ENCODE measurements at regions not wholly inside any gene's neighbourhood (a gene's known extent, or its start where the extent isn't known, plus 50 kb on each side); places are given as distances from the start of the nearest gene placed in this dataset.
A peak's percentile ranks its signal among the peaks of the same experiment; 100 is the strongest.

DNA sequence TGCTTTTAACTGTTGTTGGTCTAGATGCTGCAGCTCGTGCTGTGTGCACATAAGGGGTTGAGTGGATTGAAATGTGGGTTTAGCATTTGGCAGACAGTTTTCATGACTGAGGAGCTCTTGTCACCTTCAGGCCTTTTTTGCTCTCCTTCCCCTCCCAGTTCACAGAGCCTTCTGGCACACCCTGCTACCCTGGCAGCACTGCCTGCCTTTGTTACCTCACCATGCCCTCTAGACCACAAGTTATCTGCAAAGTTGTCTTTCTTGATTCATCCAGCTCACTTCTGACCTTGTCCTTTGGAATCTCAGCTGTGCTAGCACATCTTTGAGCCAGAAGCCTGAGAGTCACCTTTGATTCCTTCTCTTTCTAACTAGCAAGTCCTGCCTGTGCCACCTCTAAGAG, 348.9 kb upstream of the ZFP64 start:
- no peak for DNase-seq

- DNase-seq = no peak
Observed at GRCh38 chr20:52539891-52540290, 348.3 kb upstream of the ZFP64 start.

- DNase-seq = no peak
Observed at GRCh38 chr20:52536841-52537400, 345.3 kb upstream of the ZFP64 start.

GRCh38 chr20:52536040-52536439, 344.5 kb upstream of the ZFP64 start:
- no peak for DNase-seq

DNA sequence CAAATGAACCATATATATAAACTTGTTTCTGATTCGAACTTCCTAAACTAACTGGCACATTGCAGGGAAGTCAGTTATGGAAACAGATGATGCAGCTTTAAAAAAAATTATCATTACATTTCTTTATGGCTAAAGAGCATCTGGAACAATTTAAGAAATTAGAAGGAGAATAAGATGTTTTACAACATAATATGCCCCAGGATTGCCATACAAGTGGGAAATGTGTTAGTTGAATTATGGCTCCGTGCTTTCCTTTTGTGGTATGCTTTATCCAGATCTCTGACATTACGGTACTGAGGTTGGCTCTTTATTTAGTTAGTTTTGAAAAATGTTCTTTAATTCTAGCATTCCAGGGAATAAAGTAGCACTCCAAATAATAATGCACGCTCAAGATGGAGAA, 343.0 kb upstream of the ZFP64 start:
- DNase-seq = no peak

DNA sequence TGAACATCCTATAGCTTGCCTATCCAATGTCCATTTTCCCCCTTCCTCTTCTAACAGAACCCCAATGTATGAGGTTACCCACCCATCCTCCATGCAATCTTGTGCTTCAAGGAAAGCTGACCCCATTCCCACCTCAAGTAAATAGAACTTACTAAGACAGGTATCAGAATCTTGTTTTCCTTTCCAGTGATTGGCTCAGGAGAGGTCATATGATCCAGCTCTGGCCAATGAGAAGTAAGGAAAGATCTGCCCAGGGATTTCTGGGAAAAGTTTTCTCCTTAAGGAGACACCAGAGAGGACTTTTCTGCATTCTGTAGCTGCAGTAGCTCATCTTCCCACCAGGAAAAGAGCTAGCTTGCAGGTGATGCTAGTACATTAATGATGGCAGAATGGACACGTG, 341.8 kb upstream of the ZFP64 start:
- no peak for DNase-seq

DNA sequence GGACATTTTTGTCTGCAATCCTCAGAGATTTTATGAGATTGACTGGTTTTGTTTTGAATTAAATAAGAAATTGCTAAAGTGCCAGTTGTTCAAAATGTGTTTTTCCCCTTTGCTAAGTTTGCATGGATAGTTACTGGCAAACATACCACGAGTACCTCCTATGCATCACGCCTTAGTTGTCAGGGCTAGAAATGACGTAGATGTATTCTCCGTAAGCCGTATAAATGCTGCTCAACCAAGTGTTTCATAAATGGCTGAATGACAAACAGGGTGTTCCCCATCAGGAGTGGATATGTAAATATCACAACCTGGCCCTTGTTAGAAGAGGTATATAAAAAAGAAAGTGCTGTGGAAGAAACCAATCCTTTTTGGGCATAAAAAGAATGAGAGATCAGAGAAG, 341.1 kb upstream of the ZFP64 start:
- no peak for DNase-seq

- no peak for DNase-seq
Observed at GRCh38 chr20:52530571-52530970, 339.0 kb upstream of the ZFP64 start.

DNA sequence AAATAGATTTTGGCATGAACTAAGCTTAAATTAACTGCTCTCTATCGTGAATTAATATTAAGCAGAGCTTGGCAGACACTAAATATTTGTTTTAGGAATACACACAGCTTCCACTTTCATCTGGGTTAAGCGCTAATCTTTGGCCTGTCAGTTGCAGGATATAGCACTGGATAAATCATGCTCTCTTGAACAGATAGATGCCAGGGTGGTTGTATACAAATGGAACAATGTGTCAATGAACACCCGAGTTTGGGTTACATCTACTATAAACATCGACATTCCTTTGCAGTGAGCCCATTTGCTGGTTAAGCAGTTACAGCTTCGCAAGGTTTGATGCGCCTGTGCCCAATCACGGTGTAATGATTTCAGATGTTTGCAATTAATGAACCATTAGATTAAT, 338.2 kb upstream of the ZFP64 start:
- DNase-seq = no peak

- DNase-seq = no peak
Observed at GRCh38 chr20:52524861-52525260, 333.3 kb upstream of the ZFP64 start.

DNA sequence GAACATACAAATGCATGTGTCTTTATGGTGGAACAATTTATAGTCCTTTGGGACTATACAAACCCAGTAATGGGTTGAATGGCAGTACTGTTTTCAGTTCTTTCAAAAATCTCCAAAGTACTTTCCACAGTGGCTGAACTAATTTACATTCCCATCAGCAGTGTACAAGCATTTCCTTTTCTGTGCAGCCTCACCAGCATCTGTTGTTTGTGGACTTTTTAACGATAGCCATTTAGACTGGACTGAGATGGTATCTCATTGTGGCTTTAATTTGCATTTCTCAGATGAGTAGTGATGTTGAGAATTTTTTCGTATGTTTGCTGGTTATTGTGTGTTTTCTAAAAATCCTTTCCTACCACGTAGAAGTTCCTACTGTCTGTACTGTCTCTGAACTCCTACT, 327.2 kb upstream of the ZFP64 start:
- DNase-seq = no peak

- DNase-seq = no peak
Observed at GRCh38 chr20:52515877-52516276, 324.3 kb upstream of the ZFP64 start.

DNA sequence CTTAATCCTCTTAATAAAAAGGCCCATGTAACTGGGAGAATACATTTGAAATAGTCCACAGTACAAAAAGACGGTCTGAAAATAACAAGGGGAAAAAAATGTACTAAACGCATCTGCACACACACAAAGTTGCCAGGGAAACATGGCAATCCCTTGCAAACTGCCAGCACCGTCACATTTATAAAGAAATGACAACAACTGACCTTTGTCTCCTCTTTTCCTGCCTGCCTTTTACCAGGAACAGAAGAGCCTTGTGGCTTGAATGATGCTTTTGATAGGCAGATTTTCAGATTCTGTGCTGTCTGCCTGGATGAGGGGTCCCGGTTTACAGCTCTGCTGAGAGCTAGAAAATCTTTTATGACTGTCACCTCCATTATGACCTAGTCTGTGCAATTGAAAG, 308.6 kb upstream of the ZFP64 start:
- no peak for DNase-seq

DNA sequence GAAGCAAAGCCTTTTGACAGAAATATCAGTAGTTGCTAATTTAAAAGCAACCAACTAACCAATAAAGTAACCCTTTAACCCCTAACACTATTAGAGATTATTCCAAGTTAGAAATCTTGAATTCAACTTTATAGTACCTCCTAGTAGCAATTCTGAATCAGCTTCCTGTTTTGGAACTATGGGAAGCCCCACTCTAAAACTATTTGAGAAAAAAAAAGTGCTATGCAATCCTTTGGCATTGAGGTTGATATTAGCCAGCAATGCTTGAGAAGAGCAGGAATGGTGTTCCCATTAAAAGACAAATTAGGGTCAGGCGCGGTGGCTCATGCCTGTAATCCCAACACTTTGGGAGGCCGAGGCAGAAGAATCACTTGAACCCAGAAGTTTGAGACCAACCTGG, 306.2 kb upstream of the ZFP64 start:
- peak; percentile 11 for DNase-seq

DNA sequence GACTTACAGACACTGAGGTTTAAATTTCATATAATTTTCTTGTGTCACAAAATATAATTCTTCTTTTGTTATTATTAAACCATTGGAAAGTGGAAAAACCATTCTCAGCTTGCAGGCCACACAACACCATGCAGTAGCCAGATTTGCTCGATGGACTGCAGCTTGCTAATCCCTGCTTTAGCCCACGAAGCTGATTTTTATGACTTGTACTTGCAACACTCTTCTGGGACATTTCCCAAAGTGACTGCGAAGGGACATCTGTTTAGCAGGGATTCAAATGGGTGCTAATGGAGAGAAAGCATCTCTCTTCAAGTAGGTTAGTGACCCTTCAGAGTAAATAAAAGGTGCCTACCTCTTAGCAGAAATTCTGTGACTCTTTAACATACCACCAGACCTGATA, 304.6 kb upstream of the ZFP64 start:
- no peak for DNase-seq

DNA sequence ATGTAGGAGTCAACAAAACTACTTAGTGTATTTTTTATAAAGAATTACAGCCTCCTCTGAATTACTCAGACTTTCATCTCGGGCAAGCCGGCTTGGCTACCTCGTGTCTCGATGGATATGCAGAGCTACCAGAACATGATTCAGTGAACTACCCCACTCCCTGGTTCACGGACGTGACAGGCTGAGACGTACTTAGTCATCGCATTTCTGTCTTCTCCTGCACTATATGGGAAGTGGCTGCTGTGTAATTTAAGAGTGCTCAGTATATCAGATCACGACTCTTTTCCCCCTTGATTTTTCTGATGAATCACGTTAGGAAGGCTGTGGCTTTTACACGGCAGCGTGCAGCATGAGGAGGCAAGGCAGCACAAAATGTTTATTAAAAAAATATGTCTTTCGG, 302.7 kb upstream of the ZFP64 start:
- peak; percentile 85 for DNase-seq

GRCh38 chr20:52493171-52493721, 301.7 kb upstream of the ZFP64 start:
- DNase-seq = peak; percentile 43

DNA sequence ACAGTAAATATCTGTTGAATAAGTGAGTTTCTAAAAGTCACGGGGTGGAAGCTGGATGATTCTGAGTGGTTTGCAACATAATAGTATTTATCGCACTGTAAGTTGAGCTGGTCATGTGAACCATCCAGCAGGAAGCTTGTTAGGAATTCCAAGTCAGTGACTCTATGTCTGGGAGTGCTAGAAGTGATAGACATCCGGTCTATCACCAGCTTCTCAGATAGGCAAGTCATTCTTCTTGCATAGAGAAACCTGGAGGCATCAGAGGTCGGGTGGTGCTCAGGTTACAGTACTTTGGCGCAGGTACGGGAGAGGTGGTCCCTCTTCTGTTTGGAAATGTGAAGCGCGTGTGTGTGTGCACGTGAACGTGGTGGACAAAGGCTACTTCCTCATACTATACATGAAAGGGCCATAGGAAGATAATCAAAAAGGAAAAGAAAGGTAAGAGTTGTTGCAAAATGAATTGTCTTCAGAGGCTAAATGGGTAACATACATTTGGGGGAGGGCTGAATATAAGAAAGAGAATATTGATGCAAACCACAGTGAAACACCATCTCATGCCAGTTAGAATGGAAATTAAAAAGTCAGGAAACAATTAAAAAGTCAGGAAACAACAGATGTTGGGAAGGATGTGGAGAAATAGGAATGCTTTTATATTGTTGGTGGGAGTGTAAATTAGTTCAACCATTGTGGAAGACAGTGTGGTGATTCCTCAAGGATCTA, 299.3 kb upstream of the ZFP64 start:
- peak; percentile 84 for DNase-seq

GRCh38 chr20:52484438-52484837, 292.9 kb upstream of the ZFP64 start:
- no peak for DNase-seq

- no peak for DNase-seq
Observed at GRCh38 chr20:52483382-52483781, 291.8 kb upstream of the ZFP64 start.

- no peak for DNase-seq
Observed at GRCh38 chr20:52482044-52482443, 290.5 kb upstream of the ZFP64 start.

- peak; percentile 2 for DNase-seq
Observed at GRCh38 chr20:52481443-52481842, 289.9 kb upstream of the ZFP64 start.

- no peak for DNase-seq
Observed at GRCh38 chr20:52476074-52476750, 284.6 kb upstream of the ZFP64 start.

DNA sequence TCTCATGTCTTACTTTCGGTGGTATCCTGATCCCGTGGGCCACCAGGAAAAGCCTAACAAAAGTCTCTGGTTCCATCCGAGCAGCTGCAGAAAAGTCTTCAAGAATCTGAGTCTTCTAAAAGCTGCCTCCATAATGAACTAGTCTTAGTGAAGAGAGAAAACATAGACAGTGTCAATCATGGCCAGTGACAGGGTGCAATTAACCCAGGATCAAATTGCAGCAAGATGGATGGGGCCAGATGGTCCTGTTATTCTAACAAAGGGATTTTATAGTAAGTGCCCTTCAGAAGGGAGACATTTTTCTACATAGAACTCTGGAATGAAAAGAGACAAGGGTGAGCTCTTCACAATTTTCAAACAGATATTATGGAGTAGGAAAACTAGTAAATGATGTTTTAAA, 281.6 kb upstream of the ZFP64 start:
- DNase-seq = no peak
